ENCODE measurements at regions not wholly inside any gene's neighbourhood (a gene's known extent, or its start where the extent isn't known, plus 50 kb on each side); places are given as distances from the start of the nearest gene placed in this dataset.

DNA sequence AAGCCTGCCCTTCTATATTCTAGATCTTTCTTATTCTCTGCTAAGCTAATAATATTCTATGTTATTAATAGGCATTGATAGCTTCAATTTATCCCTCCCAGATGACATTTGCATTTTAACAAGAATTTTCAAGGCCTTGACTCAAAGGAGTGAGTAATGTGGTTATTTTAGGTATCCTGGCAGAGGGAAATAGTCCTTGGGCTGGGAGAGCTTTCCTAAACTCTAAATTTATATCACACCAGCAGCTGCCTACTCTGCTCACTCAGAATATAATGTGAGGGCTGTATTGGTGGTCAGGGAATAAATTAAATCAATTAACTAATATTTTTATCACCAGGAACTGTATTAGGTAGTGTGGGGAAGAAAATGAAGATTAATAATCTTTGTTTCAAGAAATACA, 74.8 kb upstream of the ADAM23 start:
- peak; percentile 16 for DNase-seq (ENCODE audit: low read depth)

DNA sequence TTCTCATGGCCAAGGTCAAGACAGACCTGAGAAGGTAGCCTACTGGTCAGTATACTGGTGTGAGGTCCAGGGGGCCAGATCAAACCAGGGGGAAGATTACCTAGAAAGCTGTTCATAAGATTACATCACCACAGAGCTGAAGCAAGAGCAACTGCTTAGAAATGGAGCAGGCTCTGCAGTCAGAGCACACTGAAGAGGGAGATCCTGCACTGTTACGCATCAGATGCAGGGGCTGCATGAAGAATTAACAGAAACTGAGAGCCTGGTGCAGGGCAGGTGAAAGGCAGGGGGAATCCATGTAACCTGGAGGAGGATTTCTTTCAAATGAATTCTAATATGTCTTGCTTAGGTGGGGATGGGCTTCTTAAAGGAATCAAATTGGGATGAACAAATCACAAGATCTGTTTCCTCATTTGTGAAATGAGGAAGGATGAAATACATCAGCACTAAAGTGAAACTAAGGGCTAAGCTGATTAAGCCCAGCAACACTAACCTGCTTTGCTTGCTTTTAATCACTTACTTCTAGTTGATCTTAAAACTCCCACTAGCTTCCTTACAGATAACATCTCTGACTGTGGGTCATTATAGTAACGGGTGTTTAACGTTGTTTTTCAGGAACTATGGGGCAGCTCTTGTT, 74.3 kb upstream of the ADAM23 start:
- no peak for DNase-seq (ENCODE audit: low read depth)

DNA sequence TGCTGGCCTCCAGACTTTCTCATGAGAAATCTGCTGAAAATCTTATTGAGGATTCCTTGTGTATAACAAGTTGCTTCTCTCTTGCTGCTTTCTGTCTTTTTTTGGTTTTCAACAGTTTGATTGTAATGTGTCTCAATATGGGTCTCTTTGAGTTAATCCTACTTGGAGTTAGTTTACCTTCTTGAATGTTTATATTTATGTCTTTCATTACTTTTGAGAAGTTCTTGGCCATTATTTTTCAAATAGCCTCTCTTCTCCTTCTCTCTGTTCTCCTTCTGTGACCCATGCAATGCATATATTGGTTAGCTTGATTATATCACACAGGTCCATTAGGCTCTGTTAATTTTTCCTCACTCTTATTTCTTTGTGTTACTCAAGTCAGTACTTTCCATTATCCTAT, 67.4 kb upstream of the ADAM23 start:
- DNase-seq (ENCODE audit: low read depth): no peak

GRCh38 chr2:206378835-206379234, 64.5 kb upstream of the ADAM23 start:
- DNase-seq (ENCODE audit: low read depth): peak; percentile 95

DNA sequence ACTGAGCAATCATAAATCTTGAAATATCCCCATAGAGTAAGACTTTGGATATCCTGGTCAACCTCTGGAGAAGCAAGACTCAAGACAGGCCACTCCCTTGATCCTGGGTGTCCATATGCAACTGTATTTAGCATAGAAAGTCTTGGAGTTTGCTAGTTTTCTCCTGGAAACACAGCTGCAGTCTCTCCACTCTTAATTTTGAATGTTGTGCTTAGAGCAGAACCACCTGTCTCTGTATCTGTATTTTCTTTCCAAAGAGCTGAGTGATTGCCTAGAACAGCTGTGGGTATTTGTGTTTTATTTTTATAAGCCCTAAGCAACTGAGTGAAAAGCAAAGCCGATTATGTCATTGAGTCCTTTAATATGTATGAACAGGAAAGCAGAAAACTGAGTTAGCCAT, 64.1 kb upstream of the ADAM23 start:
- peak; percentile 96 for DNase-seq (ENCODE audit: low read depth)

- DNase-seq (ENCODE audit: low read depth): peak; percentile 34
These were observed 63.4 kb upstream of the ADAM23 start for GRCh38 chr2:206379886-206380285.

DNA sequence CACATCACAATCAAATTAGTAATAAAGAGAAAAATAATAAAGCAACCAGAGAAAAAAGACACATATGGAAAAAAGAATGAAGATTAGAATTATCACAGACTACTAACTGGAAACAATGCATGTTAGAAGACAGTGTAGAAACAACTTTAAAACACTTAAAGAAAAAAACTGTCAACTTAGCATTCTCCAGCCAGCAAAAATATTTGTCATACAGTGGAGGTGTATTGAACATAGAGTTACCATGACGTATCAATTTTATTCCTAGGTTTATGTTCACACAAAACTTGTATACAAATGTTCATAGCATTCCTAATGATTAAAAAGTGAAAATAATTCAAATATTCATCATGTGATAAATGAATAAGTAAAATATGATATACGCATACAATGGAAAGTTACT, 61.5 kb upstream of the ADAM23 start:
- DNase-seq (ENCODE audit: low read depth): no peak

- DNase-seq (ENCODE audit: low read depth): no peak
These were observed 59.7 kb upstream of the ADAM23 start for GRCh38 chr2:206383669-206384068.

DNA sequence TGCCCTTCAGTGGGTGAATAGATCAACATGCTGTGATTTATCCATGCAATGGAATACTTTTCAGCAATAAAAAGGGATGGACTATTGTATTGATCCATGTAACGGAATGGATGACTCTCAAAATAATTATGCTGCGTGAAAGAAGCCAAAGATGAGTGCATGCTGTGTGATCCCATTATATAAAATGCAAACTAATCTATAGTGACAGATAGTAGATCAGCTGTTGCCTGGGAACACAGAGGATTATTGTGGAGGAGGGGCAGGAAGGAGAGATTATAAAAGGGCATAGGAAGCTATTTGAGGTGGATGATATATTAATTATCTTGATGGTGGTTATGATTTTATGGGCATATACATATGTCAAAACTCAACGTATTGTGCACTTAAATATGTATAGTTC, 55.5 kb upstream of the ADAM23 start:
- DNase-seq (ENCODE audit: low read depth): no peak

- DNase-seq (ENCODE audit: low read depth): no peak
These were observed 54.6 kb upstream of the ADAM23 start for GRCh38 chr2:206388698-206389097.

DNA sequence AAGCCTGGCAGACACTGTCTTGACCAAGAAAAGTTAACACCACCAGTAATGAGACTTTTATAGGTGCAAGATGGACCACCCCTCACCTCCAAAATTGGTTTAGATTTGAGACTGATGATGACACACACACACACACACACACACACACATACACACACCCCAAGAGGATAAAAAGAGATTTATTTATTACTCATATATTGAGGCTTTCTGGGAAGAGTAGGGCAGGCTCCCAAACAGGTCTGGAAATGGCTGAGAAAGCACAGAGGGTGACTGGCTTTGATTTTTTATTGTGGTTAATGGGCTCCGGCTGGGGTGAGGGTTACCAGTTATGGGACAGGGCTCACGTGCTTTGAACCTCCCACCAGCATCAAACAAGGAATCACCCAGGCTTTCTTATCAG, 54.2 kb upstream of the ADAM23 start:
- DNase-seq (ENCODE audit: low read depth): peak; percentile 15

DNA sequence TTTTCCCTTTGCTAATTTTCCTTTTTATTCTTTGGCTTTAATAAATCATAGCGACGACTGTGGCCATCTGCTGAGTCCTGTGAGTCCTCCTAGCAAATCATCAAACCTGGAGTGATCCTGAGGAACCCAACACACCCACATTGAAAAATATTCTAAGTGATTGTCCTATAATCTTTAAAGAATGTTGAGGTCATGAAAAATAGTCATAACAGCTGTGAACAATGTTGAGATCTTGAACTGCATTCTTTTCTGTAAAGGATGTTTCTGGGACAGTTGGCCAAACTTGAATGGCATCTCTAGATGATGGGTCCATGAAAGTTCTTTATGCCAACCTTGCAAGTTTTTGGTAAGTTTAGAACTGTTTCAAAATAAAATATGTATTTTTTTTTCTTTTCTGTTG, 53.2 kb upstream of the ADAM23 start:
- DNase-seq (ENCODE audit: low read depth): peak; percentile 58

DNA sequence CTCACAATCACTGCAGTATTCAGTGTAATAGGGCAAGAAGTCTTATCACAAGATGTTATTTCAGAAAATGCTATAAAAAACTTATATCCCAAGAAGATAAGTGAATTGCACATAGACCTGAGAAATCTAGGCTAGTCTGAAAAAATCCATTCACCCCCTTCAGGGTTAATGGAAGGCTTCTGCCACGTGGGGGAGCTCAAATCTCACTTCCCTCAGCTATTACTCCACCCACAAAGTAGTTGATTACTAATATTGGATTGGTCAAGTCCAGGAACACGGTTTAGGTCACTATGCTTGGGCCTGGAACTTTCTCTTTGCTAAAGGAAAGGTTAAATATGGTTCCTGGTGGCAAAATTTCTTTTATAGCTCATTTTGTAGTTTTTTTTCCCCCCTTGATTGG, 51.2 kb upstream of the ADAM23 start:
- peak; percentile 61 for DNase-seq (ENCODE audit: low read depth)

All from LHCN-M2 (cell line).